ENCODE measurements at regions not wholly inside any gene's neighbourhood (a gene's known extent, or its start where the extent isn't known, plus 50 kb on each side); places are given as distances from the start of the nearest gene placed in this dataset.

- DNase-seq (ENCODE audit: extremely low spot score): no peak
- POLR2A ChIA-PET: no interaction called here
- TF ChIP-seq CTCF (IDR thresholded peaks at IDR 0.05; ENCODE audit: control extremely low read depth, extremely low read depth, low read depth, missing control alignments): no peak
- CTCF ChIA-PET: interaction anchor here (1.5 kb wide), 1 partner anchor 139 kb away, joined by 4 read pairs; no protein-coding TSS in a partner anchor
Observed at GRCh38 chr9:38226491-38226951, 157.5 kb upstream of the SHB start.

GRCh38 chr9:38224941-38225340, 155.9 kb upstream of the SHB start:
- ChIA-PET CTCF (interaction anchor here (0.7 kb wide), 1 partner anchor 10 kb away, joined by 3 read pairs; no protein-coding TSS in a partner anchor), POLR2A (no interaction called here)
- TF ChIP-seq CTCF (IDR thresholded peaks at IDR 0.05; ENCODE audit: control extremely low read depth, extremely low read depth, low read depth, missing control alignments): no peak
- no peak for DNase-seq (ENCODE audit: extremely low spot score)

- ChIA-PET CTCF (no interaction called here), POLR2A (interaction anchor here (0.7 kb wide), 1 partner anchor 21 kb away, joined by 3 read pairs; no protein-coding TSS in a partner anchor)
- no peak for DNase-seq (ENCODE audit: extremely low spot score)
- TF ChIP-seq CTCF (IDR thresholded peaks at IDR 0.05; ENCODE audit: control extremely low read depth, extremely low read depth, low read depth, missing control alignments): no peak
Observed at GRCh38 chr9:38216572-38216971, 147.5 kb upstream of the SHB start.

- ChIA-PET CTCF (no interaction called here), POLR2A (no interaction called here)
- no peak for TF ChIP-seq CTCF (IDR thresholded peaks at IDR 0.05; ENCODE audit: control extremely low read depth, extremely low read depth, low read depth, missing control alignments)
- DNase-seq (ENCODE audit: extremely low spot score): no peak
Observed at GRCh38 chr9:38215465-38215864, 146.4 kb upstream of the SHB start.

DNA sequence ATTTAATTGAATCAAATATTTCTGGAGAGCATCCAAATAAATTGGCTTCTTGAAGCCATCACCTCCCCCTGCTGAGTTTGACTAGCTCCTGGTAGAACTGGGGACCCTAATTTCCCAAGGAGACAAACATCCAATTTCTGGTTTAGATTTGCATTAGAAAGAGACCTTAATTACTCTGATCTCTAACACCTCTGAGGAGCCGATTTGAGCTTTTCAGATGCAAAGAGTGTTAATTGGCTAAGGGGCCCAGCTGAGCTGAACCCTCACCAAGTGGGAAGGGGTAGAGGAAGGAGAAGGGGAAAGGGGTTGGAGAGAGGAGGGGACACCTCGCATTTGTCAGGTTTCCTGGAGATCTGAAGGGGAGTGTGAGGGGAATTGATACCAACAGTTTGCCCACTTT, 145.4 kb upstream of the SHB start:
- POLR2A ChIA-PET: no interaction called here
- CTCF ChIA-PET: interaction anchor here (1.3 kb wide), 1 partner anchor 126 kb away, joined by 3 read pairs; no protein-coding TSS in a partner anchor
- no peak for DNase-seq (ENCODE audit: extremely low spot score)
- TF ChIP-seq CTCF (IDR thresholded peaks at IDR 0.05; ENCODE audit: control extremely low read depth, extremely low read depth, low read depth, missing control alignments): no peak

DNA sequence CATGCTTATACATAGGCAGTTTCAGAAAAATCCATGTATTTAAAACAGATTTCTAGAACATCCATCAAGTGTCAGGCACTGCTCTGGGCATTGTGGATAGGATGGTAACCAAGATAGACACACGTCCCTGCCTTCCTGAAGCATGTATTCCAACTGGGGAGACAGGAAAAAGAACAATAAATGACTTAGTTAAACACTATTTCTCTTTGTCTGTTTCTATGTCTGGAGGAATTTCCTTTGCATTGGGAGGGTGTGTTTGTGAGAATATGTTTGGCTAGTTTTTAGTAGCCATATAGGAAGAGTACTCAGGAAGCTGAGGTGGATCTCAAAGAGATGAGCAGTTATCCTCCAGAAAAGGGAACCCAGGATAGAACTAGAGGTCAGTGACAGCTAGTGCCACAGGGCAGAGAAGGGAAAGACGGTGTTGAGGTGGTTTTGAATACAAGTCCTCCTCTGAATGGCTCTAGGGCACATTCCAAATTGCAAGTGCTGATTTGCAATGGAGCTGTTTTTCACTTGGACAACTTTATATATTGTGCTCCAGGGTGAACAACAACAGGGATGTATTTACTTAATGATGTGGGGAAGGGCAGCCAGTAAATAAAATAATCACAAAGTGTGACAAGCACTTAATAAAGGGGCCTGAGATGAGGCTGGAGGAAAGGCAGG, 144.7 kb upstream of the SHB start:
- ChIA-PET CTCF (interaction anchor here (1.3 kb wide), 1 partner anchor 126 kb away, joined by 3 read pairs; no protein-coding TSS in a partner anchor), POLR2A (no interaction called here)
- TF ChIP-seq CTCF (IDR thresholded peaks at IDR 0.05; ENCODE audit: control extremely low read depth, extremely low read depth, low read depth, missing control alignments): no peak
- DNase-seq (ENCODE audit: extremely low spot score): no peak

All from GM10248 (cell line).